Omental fat pad (tissue), 3 donors: ENCODE measurements at regions not wholly inside any gene's neighbourhood (a gene's known extent, or its start where the extent isn't known, plus 50 kb on each side); places are given as distances from the start of the nearest gene placed in this dataset.

Experiments
- ATAC-seq: fragments of 150-250 bp; one replicate; pipeline ENCODE4 v1.9.1; 2016; ENCODE audit warnings: mild to moderate bottlenecking, moderate library complexity; ENCODE audit not compliant: low FRiP score
- DNase-seq: peaks from one replicate; pipeline ENCODE4 v3.0.0-alpha.2; 2019; ENCODE audit warnings: low spot score
- TF ChIP-seq, protein P1 (sequence below), 3 donors: fragments of 450-650 bp; IDR thresholded peaks; one replicate each; pipeline ENCODE4 v1.5.1; 2016 to 2017; ENCODE audit warnings: antibody characterized with exemption in 3 of 3, mild to moderate bottlenecking in 3 of 3, moderate library complexity in 2 of 3

DNA sequence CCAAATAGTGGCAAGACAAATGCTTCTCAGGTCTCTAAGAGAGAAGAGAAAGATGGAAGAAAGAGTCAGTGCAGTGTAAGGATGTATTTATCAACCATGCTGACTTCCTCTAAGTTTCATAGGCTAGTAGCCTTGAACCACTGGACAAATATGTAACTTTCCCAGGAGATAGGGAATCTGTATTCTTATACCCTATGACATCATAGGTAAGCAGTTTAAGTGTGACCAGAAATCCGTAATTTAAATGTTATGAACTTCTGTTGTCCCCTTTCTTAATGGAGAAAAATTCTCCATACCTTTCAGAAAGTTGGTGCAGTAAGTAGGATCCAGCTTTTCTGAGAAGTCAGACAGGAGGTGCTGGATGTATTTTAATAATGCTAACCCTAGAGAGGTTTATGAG lies 256.2 kb downstream of the LNPK start:
- TF ChIP-seq, protein P1, sequence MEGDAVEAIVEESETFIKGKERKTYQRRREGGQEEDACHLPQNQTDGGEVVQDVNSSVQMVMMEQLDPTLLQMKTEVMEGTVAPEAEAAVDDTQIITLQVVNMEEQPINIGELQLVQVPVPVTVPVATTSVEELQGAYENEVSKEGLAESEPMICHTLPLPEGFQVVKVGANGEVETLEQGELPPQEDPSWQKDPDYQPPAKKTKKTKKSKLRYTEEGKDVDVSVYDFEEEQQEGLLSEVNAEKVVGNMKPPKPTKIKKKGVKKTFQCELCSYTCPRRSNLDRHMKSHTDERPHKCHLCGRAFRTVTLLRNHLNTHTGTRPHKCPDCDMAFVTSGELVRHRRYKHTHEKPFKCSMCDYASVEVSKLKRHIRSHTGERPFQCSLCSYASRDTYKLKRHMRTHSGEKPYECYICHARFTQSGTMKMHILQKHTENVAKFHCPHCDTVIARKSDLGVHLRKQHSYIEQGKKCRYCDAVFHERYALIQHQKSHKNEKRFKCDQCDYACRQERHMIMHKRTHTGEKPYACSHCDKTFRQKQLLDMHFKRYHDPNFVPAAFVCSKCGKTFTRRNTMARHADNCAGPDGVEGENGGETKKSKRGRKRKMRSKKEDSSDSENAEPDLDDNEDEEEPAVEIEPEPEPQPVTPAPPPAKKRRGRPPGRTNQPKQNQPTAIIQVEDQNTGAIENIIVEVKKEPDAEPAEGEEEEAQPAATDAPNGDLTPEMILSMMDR (IDR thresholded peaks at IDR 0.05) = no peak
- DNase-seq (no peak), ATAC-seq (no peak)

DNA sequence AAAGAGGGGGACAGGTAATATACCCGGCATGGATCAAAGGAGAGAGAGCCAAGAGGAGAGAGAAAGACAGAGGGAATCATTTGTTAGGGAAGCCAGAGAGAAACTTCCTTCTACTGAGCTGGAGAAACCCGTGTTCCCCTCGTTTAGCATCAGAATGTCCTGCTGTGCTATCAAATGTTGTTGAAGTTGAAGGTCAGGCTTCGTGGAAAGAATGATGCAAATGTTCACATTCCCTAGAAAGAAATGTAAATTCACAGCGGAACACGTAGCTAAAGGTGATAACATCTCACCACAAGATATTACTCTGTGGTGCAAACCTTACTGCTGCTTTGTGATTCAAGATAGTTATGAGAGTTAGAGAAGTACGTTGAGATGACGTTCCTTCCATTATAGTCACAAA lies 258.1 kb downstream of the LNPK start:
- DNase-seq (no peak), ATAC-seq (no peak)
- TF ChIP-seq, protein P1 (IDR thresholded peaks at IDR 0.05) = no peak

- TF ChIP-seq, protein P1 (IDR thresholded peaks at IDR 0.05) = no peak
- DNase-seq (no peak), ATAC-seq (no peak)
These were observed 259.1 kb downstream of the LNPK start for GRCh38 chr2:175743011-175743410.

DNA sequence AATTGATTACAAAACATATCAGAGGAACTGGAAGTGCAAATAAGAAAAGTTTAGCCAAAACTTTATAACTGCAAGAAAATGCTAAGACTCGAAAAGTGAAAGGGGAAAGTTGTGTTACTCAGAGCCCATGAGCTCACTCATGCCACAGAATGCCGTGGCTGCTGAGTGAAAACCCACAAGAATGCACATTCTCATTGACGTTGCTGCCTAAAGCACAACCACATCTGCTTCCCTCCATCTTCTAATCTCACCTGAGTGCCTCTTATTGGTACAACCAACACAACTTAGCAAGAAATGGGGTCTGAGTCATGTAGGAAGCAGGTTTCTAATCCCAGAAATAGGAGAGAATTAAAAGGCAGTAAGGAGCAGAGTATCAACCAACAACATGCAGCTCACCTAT lies 259.7 kb downstream of the LNPK start:
- TF ChIP-seq, protein P1 (IDR thresholded peaks at IDR 0.05) = no peak
- no peak for DNase-seq

GRCh38 chr2:175741164-175741563 lies 260.9 kb downstream of the LNPK start:
- TF ChIP-seq, protein P1 (IDR thresholded peaks at IDR 0.05) = no peak
- ATAC-seq (no peak), DNase-seq (no peak)

More for the DNA sequence above, 259.7 kb downstream of the LNPK start:
- no peak for ATAC-seq

DNA sequence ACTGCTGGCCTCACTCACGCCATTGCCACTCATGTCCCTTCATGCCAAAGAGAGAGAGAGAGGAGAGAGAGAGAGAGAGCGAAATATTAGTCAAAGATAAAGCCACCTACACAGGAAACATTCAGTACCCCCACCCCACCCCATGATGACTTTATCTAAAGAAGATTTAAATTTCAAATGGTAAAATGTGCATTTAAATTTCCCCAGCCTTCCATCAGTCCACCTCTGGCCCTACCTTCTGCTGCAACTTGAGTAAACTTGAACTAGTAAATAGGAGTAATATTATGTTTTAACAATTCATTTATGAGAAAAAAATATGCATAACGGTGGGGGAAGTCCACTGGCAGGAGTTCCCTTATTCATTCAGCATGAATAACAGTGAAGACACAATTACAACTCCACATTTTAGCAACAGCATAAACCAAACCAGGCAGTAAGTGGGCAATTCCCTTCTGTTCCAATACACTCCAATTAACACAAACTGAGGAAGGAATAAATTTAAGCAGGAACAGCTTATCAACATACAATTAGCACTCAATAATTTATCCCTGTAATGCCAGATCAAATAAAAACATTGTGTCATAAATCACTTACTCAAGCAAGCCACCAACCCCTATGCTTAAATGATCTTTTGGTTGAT lies 264.2 kb downstream of the LNPK start:
- ATAC-seq (no peak), DNase-seq (no peak)
- TF ChIP-seq, protein P1 (IDR thresholded peaks at IDR 0.05) = no peak

- DNase-seq (no peak), ATAC-seq (no peak)
- TF ChIP-seq, protein P1 (IDR thresholded peaks at IDR 0.05) = no peak
These were observed 267.4 kb downstream of the LNPK start for GRCh38 chr2:175734686-175735085.
